Ovary (tissue), 3 donors: ENCODE measurements at regions not wholly inside any gene's neighbourhood (a gene's known extent, or its start where the extent isn't known, plus 50 kb on each side); places are given as distances from the start of the nearest gene placed in this dataset.

Experiments
- CTCF ChIP-seq, 3 donors: fragments of 450-650 bp in 2 of 3; fragments of 200-600 bp in 1 of 3; IDR thresholded peaks; one replicate each; pipeline versions ENCODE4 v1.5.1 to v1.8.0; 2016 to 2022; ENCODE audit warnings: antibody characterized with exemption in 3 of 3, mild to moderate bottlenecking in 1 of 3
- POLR2A ChIP-seq: fragments of 450-650 bp; IDR thresholded peaks from one replicate; pipeline ENCODE4 v1.6.1; 2017; ENCODE audit warnings: antibody characterized with exemption, mild to moderate bottlenecking, moderate library complexity
- donor health status: DM: no; HTN: no; CAD: no.

GRCh38 chr22:22157348-22157725 is 87.2 kb upstream of the VPREB1 start:
- TF ChIP-seq CTCF (IDR thresholded peaks at IDR 0.05) = no peak
- no peak for TF ChIP-seq POLR2A
